Suprapubic skin (tissue), 4 donors: ENCODE measurements at regions not wholly inside any gene's neighbourhood (a gene's known extent, or its start where the extent isn't known, plus 50 kb on each side); places are given as distances from the start of the nearest gene placed in this dataset.

ENCODE experiments used
- EP300 ChIP-seq: sonication (generic); formaldehyde crosslinking; IDR thresholded peaks from one replicate; pipeline ENCODE4 v1.6.1; 2017; ENCODE audit warnings: antibody characterized with exemption
- POLR2A ChIP-seq, 2 donors: fragments of 450-650 bp; IDR thresholded peaks; one replicate each; pipeline ENCODE4 v1.6.1; 2017; ENCODE audit warnings: antibody characterized with exemption in 2 of 2, mild to moderate bottlenecking in 2 of 2, moderate library complexity in 2 of 2
- POLR2AphosphoS5 ChIP-seq, 3 donors: sonication (generic); formaldehyde crosslinking; IDR thresholded peaks; one replicate each; pipeline ENCODE4 v1.6.1; 2017; ENCODE audit warnings: antibody characterized with exemption in 3 of 3
- TF ChIP-seq, protein P1 (sequence below), 2 donors: fragments of 200-600 bp in 1 of 2; fragments of 450-650 bp in 1 of 2; sonication (generic) in 1 of 2; IDR thresholded peaks; one replicate each; pipeline ENCODE4 v1.5.1; 2016 to 2019; ENCODE audit warnings: antibody characterized with exemption in 2 of 2, mild to moderate bottlenecking in 1 of 2, moderate library complexity in 1 of 2

DNA sequence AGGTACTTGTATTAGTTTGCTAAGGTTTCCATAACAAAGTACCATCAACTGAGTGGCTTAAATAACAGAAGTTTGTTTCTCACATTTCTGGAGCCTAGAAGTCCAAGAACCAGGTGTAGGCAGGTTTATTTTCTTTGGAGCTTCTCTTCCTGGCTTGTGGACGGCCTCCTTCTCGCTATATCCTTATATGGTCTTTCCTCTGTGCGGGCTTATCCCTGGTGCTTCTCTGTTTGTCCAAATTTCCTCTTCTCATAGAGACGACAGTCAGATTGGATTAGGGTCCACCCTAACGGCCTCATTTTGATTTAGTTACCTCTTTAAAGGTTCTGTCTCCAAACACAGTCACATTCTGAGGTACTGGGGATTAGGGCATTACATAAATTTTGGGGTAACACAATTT, 88.3 kb downstream of the RMI1 start:
- no peak for TF ChIP-seq POLR2AphosphoS5 (IDR thresholded peaks at IDR 0.05)
- TF ChIP-seq, protein P1, sequence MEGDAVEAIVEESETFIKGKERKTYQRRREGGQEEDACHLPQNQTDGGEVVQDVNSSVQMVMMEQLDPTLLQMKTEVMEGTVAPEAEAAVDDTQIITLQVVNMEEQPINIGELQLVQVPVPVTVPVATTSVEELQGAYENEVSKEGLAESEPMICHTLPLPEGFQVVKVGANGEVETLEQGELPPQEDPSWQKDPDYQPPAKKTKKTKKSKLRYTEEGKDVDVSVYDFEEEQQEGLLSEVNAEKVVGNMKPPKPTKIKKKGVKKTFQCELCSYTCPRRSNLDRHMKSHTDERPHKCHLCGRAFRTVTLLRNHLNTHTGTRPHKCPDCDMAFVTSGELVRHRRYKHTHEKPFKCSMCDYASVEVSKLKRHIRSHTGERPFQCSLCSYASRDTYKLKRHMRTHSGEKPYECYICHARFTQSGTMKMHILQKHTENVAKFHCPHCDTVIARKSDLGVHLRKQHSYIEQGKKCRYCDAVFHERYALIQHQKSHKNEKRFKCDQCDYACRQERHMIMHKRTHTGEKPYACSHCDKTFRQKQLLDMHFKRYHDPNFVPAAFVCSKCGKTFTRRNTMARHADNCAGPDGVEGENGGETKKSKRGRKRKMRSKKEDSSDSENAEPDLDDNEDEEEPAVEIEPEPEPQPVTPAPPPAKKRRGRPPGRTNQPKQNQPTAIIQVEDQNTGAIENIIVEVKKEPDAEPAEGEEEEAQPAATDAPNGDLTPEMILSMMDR (IDR thresholded peaks at IDR 0.05) = no peak
- no peak for TF ChIP-seq POLR2A (IDR thresholded peaks at IDR 0.05)
- no peak for TF ChIP-seq EP300
